HepG2 (cell line): ENCODE measurements at regions not wholly inside any gene's neighbourhood (a gene's known extent, or its start where the extent isn't known, plus 50 kb on each side); places are given as distances from the start of the nearest gene placed in this dataset.
"Not testable (repeated sequence)": the region's sequence is repeated elsewhere in the genome, so short reads cannot be mapped to it uniquely, and the experiment has no call there.

ENCODE experiments used
- ATAC-seq: fragments of 200-7000 bp; cut with Tn5 transposase; 3 replicates; pipeline ENCODE4 v1.9.1; 2020; ENCODE audit warnings: mild to moderate bottlenecking, moderate library complexity
- BruUV-seq: library from RNA; stranded (reverse); fragments of 400-500 nt; replicated peaks from 2 replicates; lab custom pipeline; 2021; lab: Mats Ljungman, UMichigan
- CTCF ChIA-PET: fragments of 300-600 bp; formaldehyde crosslinking; extraction: SDS; loops from one replicate; lab custom pipeline; 2021; ENCODE audit warnings: low total read pairs, inconsistent platforms, low intra/inter-chr PET ratio; lab: Yijun Ruan, JAX
- POLR2A ChIA-PET: fragments of 350-600 bp; sonication (Branson Sonifier 250); formaldehyde crosslinking; loops from one replicate; lab custom pipeline; 2020; ENCODE audit warnings: antibody characterized with exemption, inconsistent platforms; lab: Yijun Ruan, JAX
- DNase-seq: peaks from one replicate; pipeline ENCODE4 v3.0.0-alpha.2; 2015; ENCODE audit warnings: low spot score
- FAIRE-seq: peaks from 3 replicates; lab custom pipeline; 2011; peaks lifted over from hg19 to GRCh38; lab: Jason Lieb, UNC
- H2AFZ ChIP-seq: one replicate; pipeline ENCODE4 v1.6.1; 2011; ENCODE audit warnings: low read length, inconsistent platforms
- H3K27ac ChIP-seq: fragments of 300-600 bp; 3 replicates; pipeline ENCODE4 v1.8.0; 2011; ENCODE audit warnings: mixed run types, mild to moderate bottlenecking, mixed read lengths, low read length, inconsistent platforms; ENCODE audit not compliant: insufficient read depth; ENCODE audit errors: extremely low read length
- H3K27me3 ChIP-seq, 2 experiments: fragments of 200-600 bp in 1 of 2; 2 replicates in 1 of 2; 3 replicates in 1 of 2; pipeline versions ENCODE4 v1.6.0 to v1.8.0; 2011; ENCODE audit warnings: low read length in 2 of 2, mild to moderate bottlenecking in 2 of 2, moderate library complexity in 2 of 2, inconsistent platforms in 1 of 2; ENCODE audit not compliant: insufficient read depth in 2 of 2, control insufficient read depth in 1 of 2
- H3K36me3 ChIP-seq, 2 experiments: fragments of 200-600 bp in 1 of 2; replicated peaks in 1 of 2; 2 replicates in 1 of 2; 3 replicates in 1 of 2; pipeline versions ENCODE4 v1.5.1 to v1.8.0; 2011; ENCODE audit warnings: low read length in 2 of 2, inconsistent platforms in 1 of 2; ENCODE audit not compliant: insufficient read depth in 2 of 2, control insufficient read depth in 1 of 2
- H3K4me1 ChIP-seq: 2 replicates; pipeline ENCODE4 v1.5.1; 2012; ENCODE audit warnings: low read length, inconsistent platforms; ENCODE audit not compliant: insufficient read depth
- H3K4me2 ChIP-seq: 2 replicates; pipeline ENCODE4 v1.6.0; 2011; ENCODE audit warnings: low read depth, low read length, inconsistent platforms
- H3K4me3 ChIP-seq, 3 experiments: fragments of 200-600 bp in 1 of 3; sonication (generic), shearing (Covaris generic) in 1 of 3; replicated peaks in 1 of 3; 2 replicates each; pipeline ENCODE4 v1.5.1; 2011 to 2016; ENCODE audit warnings: low read length in 3 of 3, inconsistent platforms in 2 of 3, low read depth in 2 of 3, mild to moderate bottlenecking in 2 of 3, control low read depth in 1 of 3, mixed read lengths in 1 of 3; ENCODE audit not compliant: insufficient read depth in 1 of 3
- H3K79me2 ChIP-seq: one replicate; pipeline ENCODE4 v1.6.1; 2011; ENCODE audit warnings: low read length, inconsistent platforms; ENCODE audit not compliant: insufficient read depth
- H3K9ac ChIP-seq: 2 replicates; pipeline ENCODE4 v1.6.0; 2011; ENCODE audit warnings: mild to moderate bottlenecking, low read depth, low read length, inconsistent platforms; ENCODE audit not compliant: insufficient read depth
- H3K9me3 ChIP-seq: 2 replicates; pipeline ENCODE4 v1.5.1; 2012; ENCODE audit warnings: mild to moderate bottlenecking, low read length
- H4K20me1 ChIP-seq: 2 replicates; pipeline ENCODE4 v1.6.0; 2011; ENCODE audit warnings: inconsistent platforms, mild to moderate bottlenecking, low read length, moderate library complexity; ENCODE audit not compliant: insufficient read depth
- WGBS: methylation state at CpG from one replicate; pipeline ENCODE4 v1.1.6; 2017; ENCODE audit warnings: low lambda C conversion rate; 5-methylcytosine and 5-hydroxymethylcytosine counted together
- in situ Hi-C: cut with HindIII; loops from 2 replicates; pipeline ENCODE4 v1.10.0; 2017; ENCODE audit warnings: low pct_unique_long_range_greater_than_20kb; ENCODE audit not compliant: extremely low pct_ligation_motif_present
- intact Hi-C: fragments of 100-400 bp; cut with micrococcal nuclease; formaldehyde crosslinking; loops from one replicate; pipeline ENCODE4 v1.10.0; 2022; ENCODE audit not compliant: unreplicated experiment

GRCh38 chr16:15307184-15307583 is 70.9 kb downstream of the NPIPA5 start:
- H3K36me3 ChIP-seq, POLR2A ChIA-PET, H3K27me3 ChIP-seq, H3K4me1 ChIP-seq, H2AFZ ChIP-seq, CTCF ChIA-PET, H4K20me1 ChIP-seq, H3K9me3 ChIP-seq, H3K79me2 ChIP-seq, FAIRE-seq, BruUV-seq, intact Hi-C loops, H3K27ac ChIP-seq, DNase-seq, H3K9ac ChIP-seq, H3K4me2 ChIP-seq, in situ Hi-C loops, H3K4me3 ChIP-seq, ATAC-seq: not testable (repeated sequence)
- WGBS, result 18% methylated on average over 8 of the region's 8 CpGs

DNA sequence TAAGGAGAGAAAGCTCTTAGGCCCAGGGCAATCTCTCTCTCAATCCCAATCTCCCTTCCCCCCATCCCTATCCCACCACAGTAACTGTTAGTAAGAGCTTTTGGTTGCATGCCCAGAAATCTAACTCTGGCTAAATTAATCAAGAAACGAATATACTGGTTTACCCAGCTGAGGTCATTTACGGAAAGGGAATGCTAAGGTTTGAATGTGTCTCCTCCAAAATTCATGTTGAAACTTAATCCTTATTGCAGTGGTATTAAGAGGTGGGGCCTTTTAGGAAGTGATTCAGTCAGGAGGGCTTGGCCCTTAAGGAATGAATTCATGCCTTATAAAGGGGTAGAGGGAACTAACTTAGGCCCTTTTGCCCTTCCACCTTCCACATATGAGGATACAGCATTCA is 72.2 kb downstream of the NPIPA5 start:
- in situ Hi-C loops, CTCF ChIA-PET, H3K4me2 ChIP-seq, H2AFZ ChIP-seq, H3K27me3 ChIP-seq, DNase-seq, H3K4me1 ChIP-seq, ATAC-seq, H3K9me3 ChIP-seq, H3K27ac ChIP-seq, POLR2A ChIA-PET, BruUV-seq, FAIRE-seq, H3K79me2 ChIP-seq, H3K36me3 ChIP-seq, H3K4me3 ChIP-seq, H4K20me1 ChIP-seq, intact Hi-C loops, H3K9ac ChIP-seq: not testable (repeated sequence)
- 0% methylated on average over 2 of the region's 2 CpGs for WGBS

- H3K9me3 ChIP-seq, CTCF ChIA-PET, H4K20me1 ChIP-seq, H3K4me3 ChIP-seq, BruUV-seq, H3K4me1 ChIP-seq, POLR2A ChIA-PET, H3K27ac ChIP-seq, DNase-seq, in situ Hi-C loops, FAIRE-seq, H2AFZ ChIP-seq, H3K9ac ChIP-seq, H3K79me2 ChIP-seq, H3K36me3 ChIP-seq, H3K4me2 ChIP-seq, H3K27me3 ChIP-seq, intact Hi-C loops, ATAC-seq: not testable (repeated sequence)
- 16% methylated on average over 10 of the region's 10 CpGs for WGBS
Measured at GRCh38 chr16:15303667-15304324, 74.3 kb downstream of the NPIPA5 start.

DNA sequence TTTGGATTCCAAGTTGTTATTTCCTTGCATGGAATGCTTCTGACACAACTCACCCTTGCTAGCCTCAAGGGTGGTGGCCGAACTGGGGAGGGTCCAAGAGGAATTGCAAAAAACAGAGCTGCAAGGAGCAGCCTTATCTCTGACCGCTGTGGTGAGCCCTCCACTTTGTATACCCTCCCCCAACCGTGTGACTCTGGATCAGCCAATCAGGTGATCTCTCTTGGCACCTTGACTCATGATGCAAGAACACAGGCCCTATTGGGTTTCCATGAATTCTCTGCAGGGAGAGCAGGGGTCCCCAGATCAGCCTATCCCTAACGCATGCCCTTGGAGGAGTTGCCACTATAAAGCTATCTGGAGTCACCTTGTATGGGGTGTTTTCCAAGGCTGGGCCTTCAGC is 81.0 kb downstream of the NPIPA5 start:
- H3K9me3 ChIP-seq, intact Hi-C loops, H2AFZ ChIP-seq, in situ Hi-C loops, BruUV-seq, H3K4me2 ChIP-seq, H3K27ac ChIP-seq, ATAC-seq, FAIRE-seq, H3K4me1 ChIP-seq, H3K79me2 ChIP-seq, H3K9ac ChIP-seq, H3K4me3 ChIP-seq, POLR2A ChIA-PET, H4K20me1 ChIP-seq, CTCF ChIA-PET, H3K27me3 ChIP-seq, H3K36me3 ChIP-seq, DNase-seq: not testable (repeated sequence)
- 0% methylated on average over 1 of the region's 4 CpGs for WGBS
